ENCODE measurements at regions not wholly inside any gene's neighbourhood (a gene's known extent, or its start where the extent isn't known, plus 50 kb on each side); places are given as distances from the start of the nearest gene placed in this dataset.
"Not testable (repeated sequence)": the region's sequence is repeated elsewhere in the genome, so short reads cannot be mapped to it uniquely, and the experiment has no call there.

DNA sequence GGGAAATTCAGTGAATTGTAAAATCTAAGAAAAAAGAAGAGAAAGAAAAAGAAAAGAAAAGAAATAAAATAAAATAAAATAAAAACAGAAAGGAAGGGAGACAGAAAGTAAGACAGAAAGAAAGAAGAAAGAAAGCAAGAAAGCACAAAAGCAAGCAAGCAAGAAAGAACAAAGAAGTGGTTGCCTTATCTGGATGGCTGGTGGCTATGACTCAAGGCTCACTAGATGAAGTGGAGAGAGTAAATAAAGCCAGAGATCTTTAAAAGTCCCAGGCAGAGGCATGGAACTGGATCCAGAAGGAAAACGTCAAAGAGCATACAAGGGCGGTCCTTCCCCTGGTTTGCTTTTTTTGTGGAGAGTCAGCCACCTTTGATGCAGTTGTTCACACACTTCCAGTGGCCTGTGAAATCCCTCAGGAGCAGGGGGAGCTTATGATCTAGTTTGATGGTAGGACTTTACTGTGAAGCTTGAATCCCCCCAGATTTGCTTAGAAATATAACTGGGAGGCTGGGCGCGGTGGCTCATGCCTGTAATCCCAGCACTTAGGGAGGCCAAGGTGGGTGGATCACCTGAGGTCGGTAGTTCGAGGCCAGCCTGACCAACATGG is 176.7 kb upstream of the HMHB1 start:
- DNase-seq, result no peak

DNA sequence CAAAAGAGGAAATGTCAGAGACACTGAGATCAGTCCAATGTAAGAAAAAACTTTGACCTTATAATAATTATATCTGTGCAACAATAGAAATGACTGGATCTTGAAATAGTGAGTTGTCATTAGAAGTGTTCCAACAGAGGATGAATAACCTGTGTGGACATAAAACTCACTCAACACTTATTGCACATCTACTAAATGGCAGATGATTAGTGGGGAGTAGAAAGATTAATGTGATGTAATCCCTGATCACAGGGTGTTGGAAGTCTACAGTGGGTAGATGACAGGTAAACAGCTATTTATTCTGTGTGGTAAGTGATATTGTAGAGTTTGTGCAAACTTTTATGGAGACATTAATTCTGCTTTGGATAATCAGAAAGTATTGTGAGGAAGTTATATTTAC is 177.3 kb upstream of the HMHB1 start:
- no peak for DNase-seq

DNA sequence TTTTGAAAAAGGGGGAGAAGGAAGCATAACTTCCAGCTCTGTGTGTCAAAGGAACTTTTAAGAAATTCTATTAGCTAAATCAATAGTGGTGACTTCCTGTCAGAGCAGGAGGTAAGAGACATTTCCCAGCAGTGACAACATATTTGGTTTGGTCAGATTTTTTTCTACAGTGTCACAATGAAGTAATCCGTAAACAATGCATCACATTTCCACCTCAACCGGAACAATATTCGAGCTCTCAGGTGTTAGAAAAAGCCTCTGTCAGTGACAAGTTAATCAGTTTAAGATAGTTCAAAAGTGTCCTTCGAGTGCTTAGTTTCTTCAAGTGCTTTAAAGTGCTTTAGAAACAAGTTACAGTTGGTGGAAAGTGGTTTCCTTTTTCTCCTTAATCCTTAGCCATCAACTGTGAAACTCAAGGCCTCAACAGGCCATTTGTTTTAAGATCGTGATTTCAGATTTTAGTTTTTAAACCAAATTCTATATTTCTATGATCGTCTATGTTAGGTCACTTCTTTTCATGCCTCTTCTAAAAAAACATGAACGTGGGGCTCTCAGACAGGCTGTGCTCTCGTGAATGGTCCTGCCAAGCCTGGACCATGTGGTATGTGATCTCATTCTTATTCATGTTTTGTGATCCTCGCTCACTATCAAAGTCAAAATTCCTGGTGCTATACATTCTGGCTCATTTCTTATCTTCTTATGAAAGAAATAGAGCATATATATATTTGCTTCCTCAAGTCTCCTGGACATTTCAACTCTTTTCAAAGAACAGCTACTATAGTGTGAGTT is 181.9 kb upstream of the HMHB1 start:
- no peak for DNase-seq

DNA sequence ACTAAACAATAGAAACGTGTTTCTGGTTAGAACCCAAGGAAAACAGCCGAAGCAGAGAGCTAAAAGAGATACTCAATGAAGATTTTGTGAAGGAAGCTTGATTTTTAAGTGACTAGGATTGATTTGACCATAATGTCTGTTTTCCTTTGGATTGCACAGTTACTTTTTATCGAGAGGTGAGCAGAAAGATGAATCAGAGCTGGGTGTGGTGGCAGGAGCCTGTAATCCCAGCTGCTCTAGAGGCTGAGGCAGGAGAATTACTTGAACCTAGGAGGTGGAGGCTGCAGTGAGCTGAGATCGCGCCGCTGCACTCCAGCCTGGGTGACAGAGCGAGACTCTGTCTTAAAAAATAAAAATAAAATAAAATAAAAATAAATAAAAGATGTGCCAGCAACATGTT is 186.9 kb upstream of the HMHB1 start:
- not testable (repeated sequence) for DNase-seq

DNA sequence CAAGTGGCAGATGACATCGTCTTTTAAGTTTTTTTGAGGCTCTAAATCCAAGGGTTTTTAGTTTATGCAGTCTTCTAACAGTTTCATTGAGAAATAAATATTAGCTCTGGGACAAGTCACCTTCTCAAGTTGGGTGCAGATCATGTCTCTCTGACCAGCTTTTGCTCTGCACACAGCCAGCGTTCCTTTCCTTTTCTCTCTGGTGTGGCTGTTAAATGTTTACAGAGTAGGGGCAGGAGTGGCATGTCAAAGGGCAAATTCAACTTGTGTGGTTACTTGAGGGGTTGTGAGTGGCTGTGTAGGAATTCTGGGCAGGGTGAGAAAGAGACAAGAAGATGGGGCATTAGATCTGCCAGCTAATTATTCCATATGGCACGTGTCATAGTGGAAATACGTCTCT is 187.5 kb upstream of the HMHB1 start:
- DNase-seq, result no peak

DNA sequence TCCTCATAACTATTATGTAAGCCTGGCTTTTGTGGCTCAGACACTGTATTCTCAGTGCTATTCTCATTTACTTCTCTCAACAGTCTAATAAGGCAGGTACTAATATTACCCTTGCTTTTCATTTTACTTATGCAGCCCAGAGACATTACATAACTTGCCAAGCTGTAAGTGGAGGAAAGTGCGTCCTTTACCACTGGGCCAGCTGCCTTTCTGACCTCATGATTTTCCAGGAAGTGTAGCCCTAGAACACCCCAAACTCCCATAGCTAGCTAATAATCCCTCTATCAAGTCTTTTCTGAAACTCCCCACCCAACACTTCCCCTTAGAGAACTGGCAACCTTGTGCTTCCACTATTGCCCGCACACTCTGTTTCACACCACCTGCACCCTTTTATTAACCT is 192.9 kb upstream of the HMHB1 start:
- DNase-seq, result no peak

DNA sequence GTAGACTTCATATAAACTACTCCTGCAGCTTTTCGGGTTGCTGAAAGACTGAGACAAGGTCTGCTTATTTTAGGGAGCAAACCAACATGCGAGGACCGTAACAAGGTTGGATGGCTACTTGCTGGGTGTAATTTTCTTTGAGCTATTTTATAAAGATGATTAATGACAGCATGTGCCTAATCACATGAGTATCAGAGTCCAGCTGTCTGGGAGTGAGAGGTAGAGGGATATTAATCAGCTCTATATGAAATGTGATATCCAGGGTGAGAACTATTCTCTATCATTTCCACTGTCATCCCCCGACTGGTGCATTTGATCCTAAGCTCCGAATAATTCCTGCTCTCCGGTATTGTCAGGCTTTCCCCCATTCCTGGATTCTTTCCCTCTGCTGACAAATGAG is 193.8 kb upstream of the HMHB1 start:
- no peak for DNase-seq

DNA sequence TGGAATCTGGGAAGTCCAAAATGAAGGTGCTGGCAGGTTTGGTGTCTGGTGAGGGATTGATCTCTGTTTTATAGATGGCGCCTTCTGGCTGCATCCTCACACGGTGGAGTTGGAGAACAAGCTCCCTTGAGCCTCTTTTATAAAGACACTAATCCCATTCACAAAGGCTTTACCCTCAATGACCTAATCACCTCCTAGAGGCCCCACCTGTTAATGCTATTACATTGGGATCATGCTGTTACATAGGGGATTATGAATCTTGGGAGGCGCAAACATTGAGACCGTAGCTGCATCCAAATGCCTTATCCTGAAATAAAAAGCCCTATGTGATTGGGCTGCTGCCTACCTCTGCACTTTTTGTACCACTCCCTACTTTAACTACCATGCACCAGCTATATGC is 197.1 kb upstream of the HMHB1 start:
- no peak for DNase-seq

DNA sequence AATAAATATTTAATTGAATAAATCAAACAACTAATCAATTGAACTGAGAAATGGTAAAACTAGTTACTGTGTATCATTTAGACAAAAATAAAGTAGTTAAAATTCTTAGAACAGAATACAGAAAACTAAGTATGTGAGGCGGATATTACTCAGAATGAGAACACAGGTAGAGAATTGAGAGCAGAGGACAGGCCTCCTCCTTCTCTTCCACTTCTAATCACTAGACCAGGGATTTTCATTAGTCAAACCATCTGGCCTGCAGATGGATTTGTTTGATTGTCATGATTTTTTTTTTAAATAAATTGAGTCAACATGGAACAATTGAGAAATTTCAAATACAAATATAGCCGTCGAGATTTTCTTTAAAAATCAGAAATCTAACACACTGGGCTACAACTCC is 198.6 kb upstream of the HMHB1 start:
- no peak for DNase-seq

DNA sequence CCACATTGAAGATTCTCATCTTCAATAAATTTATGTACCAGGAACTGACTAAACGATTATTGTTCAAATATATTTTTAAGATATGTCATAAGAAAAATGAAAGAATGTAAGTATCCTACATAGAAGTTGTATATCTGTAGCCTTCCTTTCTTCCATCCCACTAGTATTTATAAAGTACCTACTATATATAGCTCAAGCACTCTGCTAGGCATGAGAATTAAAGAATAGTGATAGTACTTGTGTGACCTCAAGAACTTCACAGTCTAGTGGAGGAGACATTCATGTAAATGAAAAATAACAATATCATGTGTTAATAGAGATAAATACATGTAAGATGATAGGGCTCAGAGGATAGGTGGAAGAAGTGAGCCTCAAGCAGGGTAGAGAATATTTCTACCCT is 201.0 kb upstream of the HMHB1 start:
- no peak for DNase-seq

DNA sequence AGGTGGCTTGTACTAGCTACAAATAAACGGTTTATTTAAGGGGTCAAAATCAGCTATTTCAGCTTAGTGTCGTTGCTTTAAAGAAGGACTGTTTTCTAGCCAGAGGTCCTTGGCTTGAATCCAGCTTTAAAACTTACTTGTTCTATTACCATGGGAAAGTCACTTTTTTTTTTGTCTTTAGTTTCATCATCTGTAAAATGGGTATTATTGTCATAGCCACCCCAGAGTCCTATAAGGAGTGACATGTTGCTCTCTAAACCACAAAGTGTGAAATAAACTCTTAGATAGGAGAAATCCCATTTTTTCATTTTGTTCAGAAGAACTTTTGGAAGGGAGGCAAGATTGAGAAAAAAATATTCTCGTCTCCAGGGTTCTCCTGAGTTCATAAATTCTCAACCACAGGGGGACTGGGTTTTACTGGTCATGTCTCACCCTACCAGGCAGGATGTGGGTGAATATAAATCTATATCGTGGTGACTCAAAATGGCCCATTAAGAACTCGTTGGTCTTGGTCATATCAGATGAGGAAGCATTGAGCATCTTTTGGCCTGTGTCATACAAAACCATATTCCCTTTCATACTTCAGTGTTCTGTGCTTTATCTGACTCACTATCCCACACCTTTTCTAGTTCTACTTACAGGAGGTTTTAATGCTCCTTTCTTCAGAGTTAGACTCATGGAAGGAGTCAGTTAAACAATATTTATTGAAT is 202.7 kb upstream of the NR3C1 start:
- DNase-seq, result no peak

DNA sequence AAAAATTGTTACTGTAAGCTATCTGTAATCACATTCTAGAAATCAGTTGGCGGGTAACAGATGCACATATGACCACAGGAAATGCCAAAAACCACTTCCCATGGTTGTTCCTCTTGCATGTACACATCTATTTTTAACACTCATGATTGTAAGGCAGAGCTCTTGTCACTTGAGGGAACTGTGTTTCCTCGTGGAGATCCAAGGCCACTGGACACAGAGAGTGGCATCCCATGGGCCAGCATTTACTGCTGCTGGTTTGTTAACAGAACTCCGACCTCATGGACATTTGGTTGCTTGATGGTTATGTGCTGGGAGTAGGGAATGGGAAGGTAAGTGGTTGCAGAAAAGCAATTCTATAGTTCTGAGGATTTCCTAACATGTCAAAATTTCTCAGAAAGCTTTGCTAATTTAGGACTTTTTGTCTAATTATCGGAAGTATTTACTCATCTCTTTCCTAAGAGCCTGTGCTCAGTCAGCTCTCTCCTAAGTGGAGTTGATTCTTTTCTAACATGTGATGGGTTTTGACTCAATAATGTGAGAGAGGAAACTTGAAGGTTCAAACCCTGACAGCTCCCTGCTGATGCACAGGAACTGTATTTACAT is 202.0 kb upstream of the NR3C1 start:
- peak in 2 of 58 donors; percentile 4 to 35 for DNase-seq

DNA sequence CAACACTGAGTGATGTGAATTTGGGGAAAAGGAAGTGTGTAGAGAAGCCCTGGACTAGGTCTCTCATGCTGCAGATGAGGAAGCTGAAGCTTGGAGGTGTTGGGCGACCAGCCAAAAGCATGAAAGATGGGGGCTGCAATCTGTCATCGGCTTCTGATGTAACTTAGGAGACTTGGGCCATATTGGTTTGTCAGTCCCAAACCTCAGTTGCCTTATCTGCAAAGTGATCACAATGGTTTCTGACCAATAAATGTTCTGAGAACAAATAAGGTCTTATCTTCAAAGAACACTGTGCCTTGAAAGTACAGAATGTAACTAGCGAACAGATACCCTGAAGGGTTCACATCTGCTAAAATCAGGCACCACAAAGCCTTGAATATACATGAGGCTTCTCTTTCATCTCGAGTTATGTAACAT is 198.4 kb upstream of the NR3C1 start:
- DNase-seq, result no peak

DNA sequence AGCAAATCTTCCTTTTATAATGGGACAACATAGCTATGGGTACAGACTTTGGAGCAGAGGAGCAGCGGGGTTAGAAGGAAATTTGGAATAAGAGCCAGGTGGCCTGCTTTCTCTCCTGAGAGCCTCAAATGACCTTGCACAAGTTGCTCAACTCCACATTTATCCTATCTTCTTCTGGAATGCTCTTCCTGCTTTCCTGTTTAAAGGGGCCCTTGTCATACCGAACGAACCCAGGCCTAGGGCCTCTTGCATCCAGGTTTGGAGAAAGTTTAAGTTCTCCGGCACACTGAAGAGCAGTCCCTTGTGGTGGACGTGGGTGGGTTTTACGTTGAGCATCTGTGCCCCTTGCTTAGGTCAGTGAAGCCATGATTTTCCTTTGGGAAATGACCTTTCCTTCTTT is 197.9 kb upstream of the NR3C1 start:
- DNase-seq, result no peak

DNA sequence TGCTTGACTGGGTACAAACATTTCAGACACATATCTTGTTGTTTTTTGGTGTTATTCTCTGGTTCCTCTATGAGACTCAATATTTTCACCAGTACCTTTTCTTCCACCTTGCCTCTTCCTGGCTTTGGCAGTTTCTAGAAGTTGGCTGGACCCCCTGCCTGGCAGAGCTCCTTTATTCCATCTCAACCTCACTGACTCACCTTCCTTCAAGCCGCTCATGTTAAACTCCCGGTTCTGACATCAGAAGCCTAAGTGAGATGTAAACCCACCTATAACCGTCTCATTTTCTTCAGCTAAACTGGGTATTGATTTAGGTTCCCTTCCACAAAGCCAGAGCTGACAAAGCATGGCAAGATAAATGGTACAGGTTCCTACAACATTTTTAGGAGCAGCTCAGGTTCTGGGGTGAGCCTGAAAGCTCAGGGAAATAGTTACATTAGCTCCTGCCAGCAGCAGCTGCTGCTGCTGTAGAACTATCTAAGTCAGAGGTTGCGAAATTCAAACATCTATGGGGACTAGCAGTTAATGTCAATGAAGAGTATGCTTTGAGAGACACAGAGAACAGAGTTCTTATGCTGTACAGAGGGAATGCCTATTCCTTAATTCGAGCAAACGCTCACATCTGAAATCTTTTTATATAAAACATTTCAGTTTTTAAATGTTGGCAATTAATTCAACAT is 197.1 kb upstream of the NR3C1 start:
- no peak for DNase-seq

DNA sequence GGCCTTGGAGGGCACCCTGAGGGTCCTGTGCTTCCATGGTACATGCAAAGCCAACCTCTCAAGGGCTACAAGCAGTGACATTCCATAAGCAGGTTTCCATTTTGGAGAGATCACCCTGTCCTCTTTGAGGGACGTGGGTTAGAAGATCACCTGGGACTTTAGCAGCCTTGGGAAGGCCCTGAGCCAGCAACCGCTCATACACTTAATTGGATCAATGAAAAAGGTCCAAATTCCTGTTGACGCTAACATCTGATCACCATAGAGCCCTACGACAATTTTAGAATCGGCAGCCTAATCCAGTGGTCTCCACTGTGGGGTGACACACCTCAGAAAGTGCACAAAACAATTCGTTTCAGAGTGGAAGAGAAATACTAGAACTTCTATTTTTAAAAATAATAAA is 196.0 kb upstream of the NR3C1 start:
- no peak for DNase-seq

DNA sequence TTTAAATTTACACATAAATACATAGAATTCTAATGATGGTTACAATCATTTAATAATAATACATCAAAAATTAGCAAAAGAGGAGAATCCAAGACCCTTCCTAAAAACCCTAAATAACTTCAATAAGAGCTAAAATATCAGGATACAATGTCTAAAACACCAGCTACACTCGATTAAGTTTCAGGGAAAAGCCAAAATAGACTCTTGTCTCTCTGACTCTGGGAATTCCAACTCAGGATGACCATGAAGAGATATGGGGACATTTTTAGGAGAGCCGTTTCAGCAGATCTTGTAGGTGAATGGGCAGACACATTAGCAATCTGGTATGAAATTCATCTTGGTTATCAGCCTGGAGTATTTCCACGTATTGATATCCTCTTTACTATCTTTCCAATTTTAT is 193.3 kb upstream of the NR3C1 start:
- no peak for DNase-seq

DNA sequence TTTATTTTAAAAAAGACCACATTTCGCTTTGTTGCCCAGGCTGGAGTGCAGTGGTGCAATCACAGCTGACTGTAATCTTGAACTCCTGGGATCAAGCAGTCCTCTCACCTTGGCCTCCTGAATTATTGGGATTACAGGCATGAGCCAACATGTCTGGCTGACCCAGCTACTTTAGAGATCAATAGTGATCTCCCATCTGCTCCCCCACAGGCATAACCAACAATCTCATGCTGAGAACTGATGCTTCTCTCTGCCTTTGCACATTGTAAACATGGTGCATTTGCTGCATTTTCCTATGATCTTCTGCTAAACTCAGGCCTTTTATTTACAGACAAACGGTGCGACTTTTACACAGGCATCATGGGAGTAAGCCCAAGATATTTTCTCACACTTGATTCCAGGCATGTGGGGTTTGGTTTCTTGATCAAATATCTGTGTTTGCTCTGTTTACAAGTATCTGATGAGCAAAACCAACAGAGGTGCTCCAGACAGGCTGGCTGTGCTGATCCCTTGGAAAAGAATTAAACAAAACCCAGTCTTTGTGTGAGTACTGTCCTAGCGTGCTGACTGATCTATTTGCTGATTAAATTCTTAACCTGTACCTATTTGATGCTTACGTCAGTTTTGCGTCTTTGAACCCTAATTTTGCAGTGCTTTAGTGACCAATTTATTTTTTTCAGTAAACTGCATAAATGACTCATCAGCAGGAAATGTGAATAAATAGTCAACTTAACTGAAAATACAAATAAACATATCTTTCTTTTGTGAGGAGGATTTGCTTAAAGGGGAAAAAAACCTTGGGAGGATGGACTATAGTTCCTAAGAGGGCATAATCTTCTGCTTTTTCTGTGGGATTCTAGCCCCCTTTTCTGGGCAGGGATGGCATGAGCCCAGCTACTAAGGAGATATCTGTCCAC is 191.7 kb upstream of the NR3C1 start:
- no peak for DNase-seq

DNA sequence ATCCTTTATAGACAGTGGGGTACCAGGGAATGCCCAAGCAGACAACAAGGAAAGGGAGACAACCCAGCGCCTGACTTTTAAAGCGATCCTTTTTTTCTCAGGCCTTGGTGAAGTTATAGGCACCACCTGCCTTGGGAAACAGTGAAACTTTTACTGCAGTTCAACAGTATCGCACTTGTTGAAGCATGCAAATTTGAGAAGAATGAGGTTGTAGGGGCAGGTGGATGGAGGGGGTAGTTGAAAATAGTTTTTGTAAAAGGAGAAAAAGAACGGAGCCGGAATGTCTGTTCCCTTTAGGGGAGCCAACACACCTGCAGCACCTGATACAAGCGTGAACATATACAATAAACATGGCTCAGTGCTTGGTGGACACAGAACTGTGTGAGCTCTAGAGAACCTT is 190.2 kb upstream of the NR3C1 start:
- no peak for DNase-seq

DNA sequence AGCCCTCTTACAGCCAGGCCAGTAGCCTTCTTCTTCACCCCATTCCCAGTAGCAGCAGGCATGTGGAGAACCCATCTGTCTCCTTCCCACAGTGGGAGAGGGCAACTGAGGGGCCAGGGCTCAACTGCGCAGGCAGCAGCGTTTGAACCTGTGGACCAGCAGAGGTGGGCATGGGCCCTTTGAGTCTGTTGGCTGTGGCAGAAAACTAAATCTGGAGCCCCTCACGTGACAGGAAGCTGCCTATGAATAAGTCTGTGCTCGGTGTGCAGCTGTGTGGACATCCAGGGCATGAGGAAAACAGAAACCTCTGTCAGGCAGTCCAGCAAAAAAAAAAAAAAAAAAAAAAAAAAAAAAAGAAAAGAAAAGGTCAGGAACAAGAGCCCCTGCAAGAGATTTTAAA is 189.2 kb upstream of the NR3C1 start:
- DNase-seq, result no peak

Measured in anterior cingulate cortex (tissue), 58 donors.